IMR-90 (cell line): ENCODE measurements at regions not wholly inside any gene's neighbourhood (a gene's known extent, or its start where the extent isn't known, plus 50 kb on each side); places are given as distances from the start of the nearest gene placed in this dataset.

Experiments
- ATAC-seq: fragments of 200-7000 bp; cut with Tn5 transposase; 2 replicates; pipeline ENCODE4 v1.9.1; 2020; ENCODE audit warnings: low read depth, mild to moderate bottlenecking, moderate library complexity
- BruUV-seq: library from RNA; stranded (reverse); fragments of 400-500 nt; replicated peaks from 2 replicates; lab custom pipeline; 2021; lab: Mats Ljungman, UMichigan
- CTCF ChIA-PET: fragments of 300-600 bp; formaldehyde crosslinking; extraction: SDS; loops from one replicate; lab custom pipeline; 2021; ENCODE audit warnings: antibody characterized with exemption; lab: Yijun Ruan, JAX
- POLR2A ChIA-PET: fragments of 300-600 bp; sonication (Branson Sonifier 250); formaldehyde crosslinking; loops from one replicate; lab custom pipeline; 2022; ENCODE audit warnings: antibody characterized with exemption; ENCODE audit not compliant: unreplicated experiment; lab: Charles Lee
- DNase-seq: peaks from one replicate; pipeline ENCODE4 v3.0.0; 2013
- H2AFZ ChIP-seq: replicated peaks from 2 replicates; pipeline ENCODE3; 2013; ENCODE audit warnings: low read length, mild to moderate bottlenecking; ENCODE audit not compliant: poor library complexity
- H2AK5ac ChIP-seq: 2 replicates; pipeline ENCODE4 v1.6.1; 2013; ENCODE audit warnings: low read depth, low read length, inconsistent platforms
- H2AK9ac ChIP-seq: replicated peaks from 2 replicates; pipeline ENCODE3; 2013; ENCODE audit warnings: mild to moderate bottlenecking, low read depth, low read length, moderate library complexity; ENCODE audit not compliant: poor library complexity
- H2BK120ac ChIP-seq: 2 replicates; pipeline ENCODE4 v1.6.1; 2013; ENCODE audit warnings: low read depth, low read length, inconsistent platforms
- H2BK15ac ChIP-seq: 3 replicates; pipeline ENCODE4 v1.6.1; 2013; ENCODE audit warnings: low read depth, low read length, inconsistent platforms
- H2BK20ac ChIP-seq: 2 replicates; pipeline ENCODE4 v1.6.1; 2013; ENCODE audit warnings: low read depth, mild to moderate bottlenecking, inconsistent platforms, low read length, moderate library complexity
- H2BK5ac ChIP-seq: 2 replicates; pipeline ENCODE4 v1.6.1; 2013; ENCODE audit warnings: mild to moderate bottlenecking, low read depth, low read length, inconsistent platforms; ENCODE audit not compliant: poor library complexity, severe bottlenecking
- H3K14ac ChIP-seq: replicated peaks from 2 replicates; pipeline ENCODE4 v1.6.1; 2013; ENCODE audit warnings: low read depth, low read length, inconsistent platforms
- H3K18ac ChIP-seq: 2 replicates; pipeline ENCODE4 v1.6.1; 2013; ENCODE audit warnings: low read depth, low read length, control low read depth
- H3K23ac ChIP-seq: 2 replicates; pipeline ENCODE4 v1.6.1; 2013; ENCODE audit warnings: low read depth, low read length, inconsistent platforms
- H3K27ac ChIP-seq: 2 replicates; pipeline ENCODE4 v1.5.1; 2013; ENCODE audit warnings: mild to moderate bottlenecking, control low read depth, low read length; ENCODE audit not compliant: insufficient read depth
- H3K27me3 ChIP-seq: 2 replicates; pipeline ENCODE4 v1.6.1; 2013; ENCODE audit warnings: low read length; ENCODE audit not compliant: control insufficient read depth, insufficient read depth
- H3K36me3 ChIP-seq: 2 replicates; pipeline ENCODE4 v1.6.1; 2013; ENCODE audit warnings: low read length, mixed read lengths; ENCODE audit not compliant: control insufficient read depth, insufficient read depth
- H3K4ac ChIP-seq: 2 replicates; pipeline ENCODE4 v1.6.1; 2013; ENCODE audit warnings: low read depth, low read length, inconsistent platforms
- H3K4me1 ChIP-seq: 2 replicates; pipeline ENCODE4 v1.6.1; 2013; ENCODE audit warnings: low read length, mixed read lengths; ENCODE audit not compliant: control insufficient read depth, insufficient read depth
- H3K4me2 ChIP-seq: 2 replicates; pipeline ENCODE4 v1.6.1; 2013; ENCODE audit warnings: low read depth, mild to moderate bottlenecking, control low read depth, low read length, moderate library complexity
- H3K4me3 ChIP-seq: 2 replicates; pipeline ENCODE4 v1.5.1; 2013; ENCODE audit warnings: low read depth, mild to moderate bottlenecking, control low read depth, low read length, moderate library complexity; ENCODE audit not compliant: insufficient read depth
- H3K56ac ChIP-seq: 2 replicates; pipeline ENCODE4 v1.6.1; 2013; ENCODE audit warnings: low read length, inconsistent platforms; ENCODE audit not compliant: insufficient read depth; ENCODE audit errors: extremely low read depth
- H3K79me1 ChIP-seq, 2 experiments: 2 replicates each; pipeline ENCODE4 v1.6.1; 2013; ENCODE audit warnings: low read length in 2 of 2, inconsistent platforms in 1 of 2, low read depth in 1 of 2
- H3K9ac ChIP-seq: 2 replicates; pipeline ENCODE4 v1.6.1; 2013; ENCODE audit warnings: low read depth, low read length, control low read depth
- H3K9me1 ChIP-seq: 2 replicates; pipeline ENCODE4 v1.6.1; 2013; ENCODE audit warnings: low read length, inconsistent platforms; ENCODE audit not compliant: insufficient read depth
- H3K9me3 ChIP-seq: 2 replicates; pipeline ENCODE4 v1.6.1; 2013; ENCODE audit warnings: low read length; ENCODE audit not compliant: control insufficient read depth, insufficient read depth
- H4K20me1 ChIP-seq: 2 replicates; pipeline ENCODE4 v1.6.1; 2013; ENCODE audit warnings: low read length, inconsistent platforms; ENCODE audit not compliant: insufficient read depth
- H4K5ac ChIP-seq: 2 replicates; pipeline ENCODE4 v1.6.1; 2013; ENCODE audit warnings: mild to moderate bottlenecking, low read depth, low read length, control low read depth
- H4K8ac ChIP-seq, 2 experiments: 2 replicates each; pipeline ENCODE4 v1.6.1; 2013; ENCODE audit warnings: low read depth in 2 of 2, low read length in 2 of 2, control low read depth in 1 of 2, inconsistent platforms in 1 of 2
- H4K91ac ChIP-seq: 2 replicates; pipeline ENCODE4 v1.6.1; 2013; ENCODE audit warnings: low read depth, low read length, inconsistent platforms; ENCODE audit not compliant: insufficient read depth
- CEBPB ChIP-seq: IDR thresholded peaks from 2 replicates; pipeline ENCODE4 v1.6.1; 2012; ENCODE audit warnings: low read depth, low read length, improper control_type of control experiment
- CHD1 ChIP-seq: IDR thresholded peaks from 2 replicates; pipeline ENCODE4 v1.6.1; 2012; ENCODE audit warnings: low read depth, low read length, improper control_type of control experiment
- MAFK ChIP-seq: IDR thresholded peaks from 2 replicates; pipeline ENCODE4 v1.6.1; 2012; ENCODE audit warnings: low read depth, low read length, improper control_type of control experiment
- NFE2L2 ChIP-seq: fragments of 150-350 bp; IDR thresholded peaks from 2 replicates; pipeline ENCODE4 v1.6.1; 2016; ENCODE audit warnings: low read depth, mild to moderate bottlenecking, low read length
- POLR2A ChIP-seq: IDR thresholded peaks from 2 replicates; pipeline ENCODE4 v1.6.1; 2012; ENCODE audit warnings: mild to moderate bottlenecking, low read depth, low read length
- RAD21 ChIP-seq: IDR thresholded peaks from 2 replicates; pipeline ENCODE4 v1.6.1; 2012; ENCODE audit warnings: low read length, improper control_type of control experiment
- SMC3 ChIP-seq: fragments of 150-350 bp; IDR thresholded peaks from 2 replicates; pipeline ENCODE4 v1.6.1; 2016; ENCODE audit warnings: low read depth, mild to moderate bottlenecking, antibody characterized with exemption, low read length, moderate library complexity
- WGBS, 2 experiments: methylation state at CpG; one replicate each; pipeline versions ENCODE4 v1.1.5 to v1.1.7; 2013; ENCODE audit warnings: missing lambda C conversion rate in 2 of 2; ENCODE audit not compliant: insufficient read length in 1 of 2; ENCODE audit errors: extremely low coverage in 2 of 2; 5-methylcytosine and 5-hydroxymethylcytosine counted together
- dilution Hi-C: fragments of 300-500 bp; cut with HindIII; formaldehyde crosslinking; loops from one replicate; pipeline ENCODE4 v1.14.3; 2018; ENCODE audit warnings: low sequenced_read_pairs; ENCODE audit not compliant: unreplicated experiment
- in situ Hi-C: fragments of 300-500 bp; cut with MboI; formaldehyde crosslinking; loops from 3 replicates; pipeline ENCODE4 v1.14.3; 2019; ENCODE audit warnings: low sequenced_read_pairs, inconsistent platforms, mixed read lengths
- intact Hi-C: fragments of 100-400 bp; cut with micrococcal nuclease; formaldehyde crosslinking; loops from 2 replicates; pipeline ENCODE4 v1.10.0; 2022
- TF ChIP-seq, protein P1 (sequence below): fragments of 150-350 bp; IDR thresholded peaks from 2 replicates; pipeline ENCODE4 v1.6.1; 2017; ENCODE audit warnings: mild to moderate bottlenecking, antibody characterized with exemption, low read length, low read depth
- TF ChIP-seq, protein P2 (sequence below): fragments of 150-350 bp; IDR thresholded peaks from 2 replicates; pipeline ENCODE4 v1.6.1; 2016; ENCODE audit warnings: low read depth, mild to moderate bottlenecking, low read length, moderate library complexity, borderline replicate concordance

DNA sequence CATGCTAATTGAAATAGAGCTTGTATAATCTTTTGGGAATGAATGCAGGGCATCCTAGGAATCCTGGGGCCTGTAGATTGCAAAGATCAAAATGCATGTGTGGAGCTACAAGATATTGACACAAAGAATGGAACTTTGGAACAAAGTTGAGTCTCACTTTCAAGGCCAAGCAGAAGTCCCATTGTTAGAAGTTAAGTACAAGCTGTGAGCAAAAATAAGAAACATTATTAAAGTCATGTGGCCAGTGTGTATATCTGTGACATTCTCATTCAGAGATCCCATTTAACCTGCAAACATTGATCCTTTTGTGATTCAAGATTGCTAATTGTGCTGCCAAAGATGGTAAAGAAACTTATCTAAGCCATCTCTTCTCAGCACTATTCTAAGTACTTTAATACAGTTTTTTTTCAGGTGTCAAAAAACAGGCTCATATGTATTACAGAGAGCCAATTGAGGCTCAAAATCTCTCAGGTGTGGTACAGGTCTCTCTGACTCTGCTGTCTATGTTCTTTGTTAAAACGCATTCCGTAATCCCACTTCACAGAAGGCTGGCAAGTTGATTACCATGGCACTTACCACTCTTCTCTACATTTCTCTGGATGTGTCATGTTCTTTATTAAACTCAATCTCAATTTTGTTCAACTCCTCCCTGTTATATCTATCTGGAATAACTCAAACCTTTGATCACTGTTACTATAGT, 704.4 kb upstream of the NEGR1 start:
- H3K56ac ChIP-seq = no peak overlapping the region
- no peak overlapping the region for H2BK15ac ChIP-seq
- no peaks in the 10 kb centered on the region for H3K79me1 ChIP-seq
- intact Hi-C loops = no loop called here
- ChIA-PET CTCF (no interaction called here), POLR2A (no interaction called here)
- ATAC-seq = no peak
- whole genome bisulfite sequencing, 2 experiments = no CpG with 5 or more reads among the region's 2 CpGs
- H4K5ac ChIP-seq = no peak overlapping the region
- H3K27me3 ChIP-seq = no peaks in the 10 kb centered on the region
- H3K9me3 ChIP-seq = 0 out of 2 replicates have a peak, but pooled peaks cover 2% of the 10 kb centered on the region
- no peak for DNase-seq
- no peaks in the 10 kb centered on the region for H3K9me1 ChIP-seq
- no peak overlapping the region for H3K9ac ChIP-seq
- H2AK9ac ChIP-seq = no peak overlapping the region
- no peaks in the 10 kb centered on the region for H3K36me3 ChIP-seq
- H3K4me2 ChIP-seq = no peak overlapping the region
- H3K27ac ChIP-seq = no peak overlapping the region
- BruUV-seq = no TSS peak
- no peak overlapping the region for H2AFZ ChIP-seq
- H3K23ac ChIP-seq = no peak overlapping the region
- H4K8ac ChIP-seq = no peak overlapping the region
- no peak overlapping the region for H2AK5ac ChIP-seq
- H3K18ac ChIP-seq = no peak overlapping the region
- H3K14ac ChIP-seq = no peak overlapping the region
- in situ Hi-C loops = no loop called here
- no peak overlapping the region for H3K4ac ChIP-seq
- H2BK120ac ChIP-seq = no peak overlapping the region
- no peak overlapping the region for H2BK5ac ChIP-seq
- dilution Hi-C loops = no loop called here
- H3K4me1 ChIP-seq = no peaks in the 10 kb centered on the region
- no peak overlapping the region for H2BK20ac ChIP-seq
- TF ChIP-seq POLR2A (no peak), CHD1 (no peak), MAFK (no peak), CEBPB (no peak), RAD21 (no peak), NFE2L2 (no peak), SMC3 (no peak)
- TF ChIP-seq, protein P1, sequence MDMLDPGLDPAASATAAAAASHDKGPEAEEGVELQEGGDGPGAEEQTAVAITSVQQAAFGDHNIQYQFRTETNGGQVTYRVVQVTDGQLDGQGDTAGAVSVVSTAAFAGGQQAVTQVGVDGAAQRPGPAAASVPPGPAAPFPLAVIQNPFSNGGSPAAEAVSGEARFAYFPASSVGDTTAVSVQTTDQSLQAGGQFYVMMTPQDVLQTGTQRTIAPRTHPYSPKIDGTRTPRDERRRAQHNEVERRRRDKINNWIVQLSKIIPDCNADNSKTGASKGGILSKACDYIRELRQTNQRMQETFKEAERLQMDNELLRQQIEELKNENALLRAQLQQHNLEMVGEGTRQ = no peak
- TF ChIP-seq, protein P2, sequence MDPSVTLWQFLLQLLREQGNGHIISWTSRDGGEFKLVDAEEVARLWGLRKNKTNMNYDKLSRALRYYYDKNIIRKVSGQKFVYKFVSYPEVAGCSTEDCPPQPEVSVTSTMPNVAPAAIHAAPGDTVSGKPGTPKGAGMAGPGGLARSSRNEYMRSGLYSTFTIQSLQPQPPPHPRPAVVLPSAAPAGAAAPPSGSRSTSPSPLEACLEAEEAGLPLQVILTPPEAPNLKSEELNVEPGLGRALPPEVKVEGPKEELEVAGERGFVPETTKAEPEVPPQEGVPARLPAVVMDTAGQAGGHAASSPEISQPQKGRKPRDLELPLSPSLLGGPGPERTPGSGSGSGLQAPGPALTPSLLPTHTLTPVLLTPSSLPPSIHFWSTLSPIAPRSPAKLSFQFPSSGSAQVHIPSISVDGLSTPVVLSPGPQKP = no peak
- H4K20me1 ChIP-seq = no peaks in the 10 kb centered on the region
- no peak overlapping the region for H4K91ac ChIP-seq
- no peak overlapping the region for H3K4me3 ChIP-seq
